ENCODE measurements at regions not wholly inside any gene's neighbourhood (a gene's known extent, or its start where the extent isn't known, plus 50 kb on each side); places are given as distances from the start of the nearest gene placed in this dataset.

- no peak overlapping the region for H3K4ac ChIP-seq (ENCODE audit: low read depth, low read length)
Observed at GRCh38 chrX:138986235-138986634, 274.7 kb upstream of the FGF13 start.

More at GRCh38 chrX:138986235-138986634, 274.7 kb upstream of the FGF13 start:
- H2AFZ ChIP-seq (ENCODE audit: low read length) = no peak overlapping the region
- no peak overlapping the region for H2BK12ac ChIP-seq (ENCODE audit: insufficient read length, low read depth, low read length)
- no peak overlapping the region for H4K91ac ChIP-seq (ENCODE audit: insufficient read length, low read depth, low read length)
- H3K9me3 ChIP-seq (ENCODE audit: control insufficient read depth, low read depth, low read length) = no peaks in the 10 kb centered on the region
- no peak overlapping the region for H2AK5ac ChIP-seq (ENCODE audit: insufficient read length, low read length)
- H2BK20ac ChIP-seq (ENCODE audit: low read depth, low read length, poor library complexity, severe bottlenecking) = no peak overlapping the region
- Mint-ChIP-seq H3K36me3 (ENCODE audit: insufficient read depth in 1 of 3, low read depth in 3 of 3) (no peaks in the 10 kb centered on the region), H3K4me3 (no peak overlapping the region), H3K4me1 (peaks cover 4 to 14% of the 10 kb centered on the region in 2 experiments), H3K27me3 (ENCODE audit: low read depth) (no peaks in the 10 kb centered on the region), H3K27ac (no peak overlapping the region), H3K9me3 (peaks cover 0 to 40% of the 10 kb centered on the region in 2 experiments; a peak in 2 of 5 replicates)
- H3K27ac ChIP-seq (ENCODE audit: insufficient read length, low read depth, low read length) = no peak overlapping the region
- no peak overlapping the region for H2BK120ac ChIP-seq (ENCODE audit: low read depth, low read length, poor library complexity, severe bottlenecking)
- peaks cover 2% of the 10 kb centered on the region; the same call in 1 of the 2 replicates for H3K4me1 ChIP-seq (ENCODE audit: insufficient read depth, low read length)
- no peak overlapping the region for H3K14ac ChIP-seq (ENCODE audit: insufficient read depth, low read length)
- H4K20me1 ChIP-seq (ENCODE audit: control insufficient read depth, insufficient read depth, insufficient read length) = no peaks in the 10 kb centered on the region
- no peaks in the 10 kb centered on the region for H3K79me2 ChIP-seq (ENCODE audit: insufficient read depth, low read length)
- no CpG with 5 or more reads among the region's 3 CpGs for WGBS (ENCODE audit: extremely low coverage, insufficient read length, low lambda C conversion rate)
- H3K27me3 ChIP-seq (ENCODE audit: insufficient read depth, low read length) = no peaks in the 10 kb centered on the region
- no peak overlapping the region for H3K9ac ChIP-seq (ENCODE audit: extremely low read depth, insufficient read length, low read length)
- H2BK15ac ChIP-seq (ENCODE audit: low read depth, low read length) = no peak overlapping the region
- DNase-seq = no peak
- no peak overlapping the region for H2BK5ac ChIP-seq (ENCODE audit: insufficient read length, low read length)
- H3K79me1 ChIP-seq (ENCODE audit: insufficient read depth, low read depth, low read length, poor library complexity, severe bottlenecking) = no peaks in the 10 kb centered on the region
- no peak overlapping the region for H4K5ac ChIP-seq (ENCODE audit: insufficient read length, low read depth, low read length)
- TF ChIP-seq CTCF (conservative IDR thresholded peaks at IDR 0.05) = no peak
- no peak overlapping the region for H3K18ac ChIP-seq (ENCODE audit: insufficient read length, low read depth, low read length)
- H4K8ac ChIP-seq (replicated peaks; ENCODE audit: insufficient read length, low read depth, low read length) = no peak overlapping the region
- no peaks in the 10 kb centered on the region for H3K23me2 ChIP-seq (ENCODE audit: insufficient read length, low read depth, low read length, poor library complexity, severe bottlenecking)
- H3T11ph ChIP-seq (ENCODE audit: low read length) = no peak overlapping the region
- no peak overlapping the region for H3K4me2 ChIP-seq (ENCODE audit: insufficient read depth, insufficient read length, low read length)
- H3K23ac ChIP-seq (ENCODE audit: insufficient read length, low read depth, low read length) = no peak overlapping the region
- no peak overlapping the region for H3K56ac ChIP-seq (ENCODE audit: insufficient read length, low read depth, low read length)
